K562 (cell line): ENCODE measurements at regions not wholly inside any gene's neighbourhood (a gene's known extent, or its start where the extent isn't known, plus 50 kb on each side); places are given as distances from the start of the nearest gene placed in this dataset.

Experiments
- ATAC-seq: fragments of 200-7000 bp; cut with Tn5 transposase; 3 replicates; pipeline ENCODE4 v1.9.1; 2020; ENCODE audit warnings: moderate library complexity
- BruUV-seq: library from RNA; stranded (reverse); fragments of 400-500 nt; replicated peaks from 2 replicates; lab custom pipeline; 2021; lab: Mats Ljungman, UMichigan
- CTCF ChIA-PET: fragments of 300-600 bp; formaldehyde crosslinking; extraction: SDS; loops from one replicate; lab custom pipeline; 2021; ENCODE audit warnings: low intra/inter-chr PET ratio; lab: Yijun Ruan, JAX
- POLR2A ChIA-PET: fragments of 300-600, 350-650 bp; sonication (Branson Sonifier 250); formaldehyde crosslinking; extraction: SDS; loops from one replicate; lab custom pipeline; 2021; ENCODE audit warnings: antibody characterized with exemption, inconsistent platforms; lab: Yijun Ruan, JAX
- DNase-seq, 4 experiments: peaks; one replicate each; pipeline versions ENCODE4 v3.0.0 to v3.0.0-alpha.2; 2011 to 2018; ENCODE audit warnings: low spot score in 3 of 4, mixed read lengths in 3 of 4; ENCODE audit errors: extremely low read depth in 1 of 4
- FAIRE-seq: peaks from 2 replicates; lab custom pipeline; 2011; peaks lifted over from hg19 to GRCh38; lab: Jason Lieb, UNC
- H2AFZ ChIP-seq: 2 replicates; pipeline ENCODE4 v1.6.0; 2011; ENCODE audit warnings: low read depth, low read length, control low read depth, inconsistent platforms
- H3K27ac ChIP-seq: fragments of 200-600 bp; 3 replicates; pipeline ENCODE4 v1.8.0; 2011; ENCODE audit warnings: low read depth, mild to moderate bottlenecking, control low read depth, inconsistent platforms, low read length, moderate library complexity, mixed read lengths; ENCODE audit errors: extremely low read depth
- H3K27me3 ChIP-seq, 2 experiments: fragments of 300-600 bp in 1 of 2; 2 replicates in 1 of 2; 3 replicates in 1 of 2; pipeline versions ENCODE4 v1.6.0 to v1.8.0; 2011; ENCODE audit warnings: inconsistent platforms in 2 of 2, low read length in 2 of 2, mild to moderate bottlenecking in 1 of 2, mixed read lengths in 1 of 2, moderate library complexity in 1 of 2; ENCODE audit not compliant: control insufficient read depth in 2 of 2, insufficient read depth in 2 of 2
- H3K36me3 ChIP-seq: fragments of 300-600 bp; 3 replicates; pipeline ENCODE4 v1.8.0; 2011; ENCODE audit warnings: mild to moderate bottlenecking, low read length, inconsistent platforms; ENCODE audit not compliant: control insufficient read depth, insufficient read depth
- H3K4me1 ChIP-seq, 2 experiments: fragments of 200-600 bp in 1 of 2; replicated peaks in 1 of 2; 2 replicates in 1 of 2; 3 replicates in 1 of 2; pipeline versions ENCODE4 v1.5.1 to v1.8.0; 2011; ENCODE audit warnings: inconsistent platforms in 2 of 2, low read length in 2 of 2, mild to moderate bottlenecking in 1 of 2, mixed read lengths in 1 of 2, moderate library complexity in 1 of 2; ENCODE audit not compliant: control insufficient read depth in 2 of 2, insufficient read depth in 2 of 2
- H3K4me2 ChIP-seq: 2 replicates; pipeline ENCODE4 v1.6.1; 2011; ENCODE audit warnings: low read length, control low read depth, inconsistent platforms, mixed read lengths; ENCODE audit not compliant: insufficient read depth
- H3K4me3 ChIP-seq: fragments of 200-600 bp; sonication (generic), shearing (Covaris generic); 2 replicates; pipeline ENCODE4 v1.5.1; 2016; ENCODE audit warnings: control low read depth, inconsistent platforms
- H3K79me2 ChIP-seq: fragments of 200-600 bp; 3 replicates; pipeline ENCODE4 v1.8.0; 2011; ENCODE audit warnings: low read length, inconsistent platforms; ENCODE audit not compliant: control insufficient read depth, insufficient read depth
- H3K9ac ChIP-seq, 2 experiments: 2 replicates each; pipeline versions ENCODE4 v1.6.0 to v1.6.1; 2011; ENCODE audit warnings: low read depth in 2 of 2, low read length in 2 of 2, control low read depth in 1 of 2, inconsistent platforms in 1 of 2, mild to moderate bottlenecking in 1 of 2, mixed read lengths in 1 of 2; ENCODE audit not compliant: insufficient read depth in 1 of 2
- H3K9me1 ChIP-seq: one replicate; pipeline ENCODE4 v1.6.0; 2011; ENCODE audit warnings: inconsistent platforms, mild to moderate bottlenecking, low read length, moderate library complexity; ENCODE audit not compliant: control insufficient read depth, insufficient read depth
- H3K9me3 ChIP-seq: replicated peaks from 2 replicates; pipeline ENCODE4 v1.5.1; 2011; ENCODE audit warnings: low read depth, low read length, inconsistent platforms; ENCODE audit not compliant: control insufficient read depth, insufficient read depth
- H4K20me1 ChIP-seq: replicated peaks from 2 replicates; pipeline ENCODE4 v1.6.1; 2011; ENCODE audit warnings: low read length, inconsistent platforms, mixed read lengths; ENCODE audit not compliant: control insufficient read depth, insufficient read depth
- HDAC2 ChIP-seq: fragments of 450-650 bp; IDR thresholded peaks from 2 replicates; pipeline ENCODE4 v1.6.1; 2016; ENCODE audit warnings: mild to moderate bottlenecking
- HNRNPL ChIP-seq: fragments of 200-400 bp; formaldehyde crosslinking; IDR thresholded peaks from 2 replicates; pipeline ENCODE4 v1.6.1; 2017; ENCODE audit warnings: low read depth, mild to moderate bottlenecking, low read length
- IFI16 ChIP-seq: fragments of 250-450 bp; sonication (Bioruptor Pico); IDR thresholded peaks from 2 replicates; pipeline ENCODE4 v2.1.2; 2022; ENCODE audit warnings: mild to moderate bottlenecking, inconsistent platforms
- MEIS2 ChIP-seq: fragments of 450-650 bp; IDR thresholded peaks from 2 replicates; pipeline ENCODE4 v1.6.1; 2014; ENCODE audit warnings: mild to moderate bottlenecking; ENCODE audit not compliant: partially characterized antibody
- NEUROD1 ChIP-seq: fragments of 150-350 bp; IDR thresholded peaks from 2 replicates; pipeline ENCODE4 v1.6.1; 2014; ENCODE audit warnings: borderline replicate concordance, low read length, low read depth; ENCODE audit not compliant: partially characterized antibody
- SP2 ChIP-seq: IDR thresholded peaks from 2 replicates; pipeline ENCODE4 v1.6.1; 2011; ENCODE audit warnings: mild to moderate bottlenecking, low read depth, low read length, moderate library complexity; ENCODE audit not compliant: poor library complexity, severe bottlenecking; ENCODE audit errors: extremely low read depth
- TARDBP ChIP-seq: fragments of 450-650 bp; IDR thresholded peaks from 2 replicates; pipeline ENCODE4 v1.6.1; 2016
- TSHZ1 ChIP-seq: fragments of 250-450 bp; sonication (Bioruptor Pico); IDR thresholded peaks from 2 replicates; pipeline ENCODE4 v1.4.0; 2020; ENCODE audit warnings: mild to moderate bottlenecking, moderate library complexity
- ZBTB8A ChIP-seq: fragments of 450-650 bp; IDR thresholded peaks from 2 replicates; pipeline ENCODE4 v1.6.1; 2018; ENCODE audit warnings: mild to moderate bottlenecking, moderate library complexity; ENCODE audit not compliant: partially characterized antibody
- in situ Hi-C: fragments of 300-500 bp; cut with MboI; formaldehyde crosslinking; loops from 4 replicates; pipeline ENCODE4 v1.15.0; 2018; ENCODE audit warnings: inconsistent platforms, mixed read lengths
- intact Hi-C: fragments of 100-400 bp; cut with micrococcal nuclease; formaldehyde crosslinking; loops from 2 replicates; pipeline ENCODE4 v1.14.2; 2022
- TF ChIP-seq, protein P1 (sequence below): fragments of 200-400 bp; formaldehyde crosslinking; IDR thresholded peaks from 2 replicates; pipeline ENCODE4 v1.6.1; 2017; ENCODE audit warnings: mild to moderate bottlenecking, low read depth, low read length, moderate library complexity
- TF ChIP-seq, protein P2 (sequence below): sonication (generic); formaldehyde crosslinking; IDR thresholded peaks from 2 replicates; pipeline ENCODE4 v1.9.0; 2022; ENCODE audit warnings: mild to moderate bottlenecking, missing genetic modification reagents

- Histone ChIP-seq H2AFZ (no peak overlapping the region), H3K9me3 (no peaks in the 10 kb centered on the region), H3K4me1 (no peaks in the 10 kb centered on the region), H3K79me2 (no peaks in the 10 kb centered on the region), H3K4me2 (no peak overlapping the region), H3K9ac (no peak overlapping the region), H4K20me1 (no peaks in the 10 kb centered on the region), H3K27ac (no peak overlapping the region), H3K27me3 (no peaks in the 10 kb centered on the region), H3K4me3 (no peak overlapping the region), H3K36me3 (no peaks in the 10 kb centered on the region), H3K9me1 (no peaks in the 10 kb centered on the region)
- ATAC-seq (no peak), DNase-seq (no peak), FAIRE-seq (no peak)
- ChIA-PET CTCF (no interaction called here), POLR2A (interaction anchor here (0.5 kb wide), 2 partner anchors 18 to 154 kb away, joined by 3 read pairs; no protein-coding TSS in a partner anchor)
- in situ Hi-C loops, result no loop called here
- TF ChIP-seq HNRNPL, result no peak
- TF ChIP-seq, protein P1, sequence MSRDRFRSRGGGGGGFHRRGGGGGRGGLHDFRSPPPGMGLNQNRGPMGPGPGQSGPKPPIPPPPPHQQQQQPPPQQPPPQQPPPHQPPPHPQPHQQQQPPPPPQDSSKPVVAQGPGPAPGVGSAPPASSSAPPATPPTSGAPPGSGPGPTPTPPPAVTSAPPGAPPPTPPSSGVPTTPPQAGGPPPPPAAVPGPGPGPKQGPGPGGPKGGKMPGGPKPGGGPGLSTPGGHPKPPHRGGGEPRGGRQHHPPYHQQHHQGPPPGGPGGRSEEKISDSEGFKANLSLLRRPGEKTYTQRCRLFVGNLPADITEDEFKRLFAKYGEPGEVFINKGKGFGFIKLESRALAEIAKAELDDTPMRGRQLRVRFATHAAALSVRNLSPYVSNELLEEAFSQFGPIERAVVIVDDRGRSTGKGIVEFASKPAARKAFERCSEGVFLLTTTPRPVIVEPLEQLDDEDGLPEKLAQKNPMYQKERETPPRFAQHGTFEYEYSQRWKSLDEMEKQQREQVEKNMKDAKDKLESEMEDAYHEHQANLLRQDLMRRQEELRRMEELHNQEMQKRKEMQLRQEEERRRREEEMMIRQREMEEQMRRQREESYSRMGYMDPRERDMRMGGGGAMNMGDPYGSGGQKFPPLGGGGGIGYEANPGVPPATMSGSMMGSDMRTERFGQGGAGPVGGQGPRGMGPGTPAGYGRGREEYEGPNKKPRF, result no peak
- no peak for TF ChIP-seq HDAC2
- TF ChIP-seq, protein P2, sequence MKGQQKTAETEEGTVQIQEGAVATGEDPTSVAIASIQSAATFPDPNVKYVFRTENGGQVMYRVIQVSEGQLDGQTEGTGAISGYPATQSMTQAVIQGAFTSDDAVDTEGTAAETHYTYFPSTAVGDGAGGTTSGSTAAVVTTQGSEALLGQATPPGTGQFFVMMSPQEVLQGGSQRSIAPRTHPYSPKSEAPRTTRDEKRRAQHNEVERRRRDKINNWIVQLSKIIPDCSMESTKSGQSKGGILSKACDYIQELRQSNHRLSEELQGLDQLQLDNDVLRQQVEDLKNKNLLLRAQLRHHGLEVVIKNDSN (CRISPR knock-in tag), result no peak
- no peak for TF ChIP-seq IFI16 (CRISPR knock-in tag)
- no peak for TF ChIP-seq TSHZ1 (CRISPR knock-in tag)
- no peak for TF ChIP-seq MEIS2
- TF ChIP-seq TARDBP, result no peak
- TF ChIP-seq NEUROD1, result no peak
- TF ChIP-seq ZBTB8A, result no peak
- no peak for TF ChIP-seq SP2
- intact Hi-C loops, result no loop called here
- BruUV-seq, result no TSS peak
Observed at GRCh38 chr1:90277270-90277669, 282.4 kb downstream of the ZNF326 start.
